ENCODE measurements at regions not wholly inside any gene's neighbourhood (a gene's known extent, or its start where the extent isn't known, plus 50 kb on each side); places are given as distances from the start of the nearest gene placed in this dataset.

- H3K9me3 ChIP-seq (replicated peaks): no peaks in the 10 kb centered on the region
- no peak overlapping the region for H3K4me3 ChIP-seq
- H3K27me3 ChIP-seq (replicated peaks): no peaks in the 10 kb centered on the region
- DNase-seq (ENCODE audit: low read depth in 1 of 2, low spot score in 2 of 2): no peak
- H3K4me1 ChIP-seq (replicated peaks): no peaks in the 10 kb centered on the region
- H3K36me3 ChIP-seq: no peaks in the 10 kb centered on the region
- no peak overlapping the region for H3K27ac ChIP-seq
Observed at GRCh38 chrX:69263251-69263820, 98.1 kb upstream of the PJA1 start.

GRCh38 chrX:69262036-69262936 lies 97.0 kb upstream of the PJA1 start:
- no peaks in the 10 kb centered on the region for H3K9me3 ChIP-seq (replicated peaks)
- H3K27ac ChIP-seq: no peak overlapping the region
- no peak overlapping the region for H3K4me3 ChIP-seq
- H3K27me3 ChIP-seq (replicated peaks): no peaks in the 10 kb centered on the region
- H3K36me3 ChIP-seq: no peaks in the 10 kb centered on the region
- DNase-seq (ENCODE audit: low read depth in 1 of 2, low spot score in 2 of 2): no peak
- H3K4me1 ChIP-seq (replicated peaks): no peaks in the 10 kb centered on the region

- Histone ChIP-seq H3K4me3 (no peak overlapping the region), H3K4me1 (replicated peaks) (no peaks in the 10 kb centered on the region), H3K36me3 (no peaks in the 10 kb centered on the region), H3K9me3 (replicated peaks) (no peaks in the 10 kb centered on the region), H3K27me3 (replicated peaks) (no peaks in the 10 kb centered on the region), H3K27ac (no peak overlapping the region)
- no peak for DNase-seq (ENCODE audit: low read depth in 1 of 2, low spot score in 2 of 2)
Observed at GRCh38 chrX:69260169-69260568, 94.9 kb upstream of the PJA1 start.

GRCh38 chrX:69258893-69259292 lies 93.6 kb upstream of the PJA1 start:
- Histone ChIP-seq H3K4me3 (no peak overlapping the region), H3K9me3 (replicated peaks) (no peaks in the 10 kb centered on the region), H3K4me1 (replicated peaks) (no peaks in the 10 kb centered on the region), H3K36me3 (no peaks in the 10 kb centered on the region), H3K27me3 (replicated peaks) (no peaks in the 10 kb centered on the region), H3K27ac (no peak overlapping the region)
- no peak for DNase-seq (ENCODE audit: low read depth in 1 of 2, low spot score in 2 of 2)

GRCh38 chrX:69257499-69258127 lies 92.4 kb upstream of the PJA1 start:
- Histone ChIP-seq H3K27ac (no peak overlapping the region), H3K36me3 (no peaks in the 10 kb centered on the region), H3K9me3 (replicated peaks) (no peaks in the 10 kb centered on the region), H3K4me3 (no peak overlapping the region), H3K27me3 (replicated peaks) (no peaks in the 10 kb centered on the region), H3K4me1 (replicated peaks) (no peaks in the 10 kb centered on the region)
- no peak for DNase-seq (ENCODE audit: low read depth in 1 of 2, low spot score in 2 of 2)

GRCh38 chrX:69256291-69256565 lies 91.0 kb upstream of the PJA1 start:
- H3K27ac ChIP-seq: no peak overlapping the region
- H3K9me3 ChIP-seq (replicated peaks): no peaks in the 10 kb centered on the region
- no peak for DNase-seq (ENCODE audit: low read depth in 1 of 2, low spot score in 2 of 2)
- H3K4me3 ChIP-seq: no peak overlapping the region
- H3K27me3 ChIP-seq (replicated peaks): no peaks in the 10 kb centered on the region
- no peaks in the 10 kb centered on the region for H3K36me3 ChIP-seq
- H3K4me1 ChIP-seq (replicated peaks): no peaks in the 10 kb centered on the region

GRCh38 chrX:69255441-69256290 lies 90.4 kb upstream of the PJA1 start:
- H3K4me3 ChIP-seq: no peak overlapping the region
- no peaks in the 10 kb centered on the region for H3K36me3 ChIP-seq
- H3K27me3 ChIP-seq (replicated peaks): no peaks in the 10 kb centered on the region
- no peaks in the 10 kb centered on the region for H3K9me3 ChIP-seq (replicated peaks)
- no peak for DNase-seq (ENCODE audit: low read depth in 1 of 2, low spot score in 2 of 2)
- H3K27ac ChIP-seq: no peak overlapping the region
- no peaks in the 10 kb centered on the region for H3K4me1 ChIP-seq (replicated peaks)

- H3K4me3 ChIP-seq: no peak overlapping the region
- no peaks in the 10 kb centered on the region for H3K36me3 ChIP-seq
- no peak overlapping the region for H3K27ac ChIP-seq
- no peaks in the 10 kb centered on the region for H3K9me3 ChIP-seq (replicated peaks)
- DNase-seq (ENCODE audit: low read depth in 1 of 2, low spot score in 2 of 2): no peak
- H3K27me3 ChIP-seq (replicated peaks): no peaks in the 10 kb centered on the region
- H3K4me1 ChIP-seq (replicated peaks): no peaks in the 10 kb centered on the region
Observed at GRCh38 chrX:69253821-69254220, 88.6 kb upstream of the PJA1 start.

- Histone ChIP-seq H3K9me3 (replicated peaks) (no peaks in the 10 kb centered on the region), H3K4me1 (replicated peaks) (no peaks in the 10 kb centered on the region), H3K27me3 (replicated peaks) (no peaks in the 10 kb centered on the region), H3K27ac (no peak overlapping the region), H3K4me3 (no peak overlapping the region), H3K36me3 (no peaks in the 10 kb centered on the region)
- DNase-seq (ENCODE audit: low read depth in 1 of 2, low spot score in 2 of 2): no peak
Observed at GRCh38 chrX:69243276-69243675, 78.0 kb upstream of the PJA1 start.

- no peaks in the 10 kb centered on the region for H3K36me3 ChIP-seq
- H3K4me1 ChIP-seq (replicated peaks): no peaks in the 10 kb centered on the region
- no peak for DNase-seq (ENCODE audit: low read depth in 1 of 2, low spot score in 2 of 2)
- no peak overlapping the region for H3K27ac ChIP-seq
- H3K9me3 ChIP-seq (replicated peaks): no peaks in the 10 kb centered on the region
- H3K4me3 ChIP-seq: no peak overlapping the region
- H3K27me3 ChIP-seq (replicated peaks): no peaks in the 10 kb centered on the region
Observed at GRCh38 chrX:69238887-69239231, 73.6 kb upstream of the PJA1 start.

GRCh38 chrX:69238114-69238886 lies 73.0 kb upstream of the PJA1 start:
- H3K27ac ChIP-seq: no peak overlapping the region
- no peaks in the 10 kb centered on the region for H3K9me3 ChIP-seq (replicated peaks)
- no peaks in the 10 kb centered on the region for H3K27me3 ChIP-seq (replicated peaks)
- H3K4me1 ChIP-seq (replicated peaks): no peaks in the 10 kb centered on the region
- no peak for DNase-seq (ENCODE audit: low read depth in 1 of 2, low spot score in 2 of 2)
- no peaks in the 10 kb centered on the region for H3K36me3 ChIP-seq
- H3K4me3 ChIP-seq: no peak overlapping the region

GRCh38 chrX:69237236-69237635 lies 72.0 kb upstream of the PJA1 start:
- Histone ChIP-seq H3K36me3 (no peaks in the 10 kb centered on the region), H3K27me3 (replicated peaks) (no peaks in the 10 kb centered on the region), H3K4me1 (replicated peaks) (no peaks in the 10 kb centered on the region), H3K9me3 (replicated peaks) (no peaks in the 10 kb centered on the region), H3K4me3 (no peak overlapping the region), H3K27ac (no peak overlapping the region)
- no peak for DNase-seq (ENCODE audit: low read depth in 1 of 2, low spot score in 2 of 2)

- H3K27me3 ChIP-seq (replicated peaks): no peaks in the 10 kb centered on the region
- H3K27ac ChIP-seq: no peak overlapping the region
- no peaks in the 10 kb centered on the region for H3K9me3 ChIP-seq (replicated peaks)
- DNase-seq (ENCODE audit: low read depth in 1 of 2, low spot score in 2 of 2): no peak
- H3K4me3 ChIP-seq: no peak overlapping the region
- H3K36me3 ChIP-seq: no peaks in the 10 kb centered on the region
- H3K4me1 ChIP-seq (replicated peaks): no peaks in the 10 kb centered on the region
Observed at GRCh38 chrX:69236641-69237040, 71.4 kb upstream of the PJA1 start.
